SK-N-SH treated with all-trans-retinoic acid at 6 μM for 48 hours (cell line): ENCODE measurements at regions not wholly inside any gene's neighbourhood (a gene's known extent, or its start where the extent isn't known, plus 50 kb on each side); places are given as distances from the start of the nearest gene placed in this dataset.

Source experiments
- CSDC2 ChIP-seq: fragments of 250-450 bp; sonication (Bioruptor Pico); IDR thresholded peaks from 2 replicates; pipeline ENCODE4 v1.5.0; 2020; ENCODE audit warnings: mild to moderate bottlenecking, moderate library complexity
- ESRRG ChIP-seq: fragments of 250-450 bp; sonication (Bioruptor Pico); IDR thresholded peaks from 2 replicates; pipeline ENCODE4 v1.6.1; 2021; ENCODE audit warnings: mild to moderate bottlenecking
- OSR1 ChIP-seq: fragments of 250-450 bp; sonication (Bioruptor Pico); IDR thresholded peaks from 2 replicates; pipeline ENCODE4 v1.8.0; 2022; ENCODE audit warnings: moderate library complexity, mild to moderate bottlenecking, inconsistent platforms
- PATZ1 ChIP-seq: fragments of 250-450 bp; sonication (Bioruptor Pico); IDR thresholded peaks from 2 replicates; pipeline ENCODE4 v1.8.0; 2020; ENCODE audit warnings: mild to moderate bottlenecking, moderate library complexity, borderline replicate concordance
- POU6F1 ChIP-seq: fragments of 250-450 bp; sonication (Bioruptor Pico); IDR thresholded peaks from 2 replicates; pipeline ENCODE4 v1.8.0; 2021; ENCODE audit warnings: low read depth, mild to moderate bottlenecking, moderate library complexity, borderline replicate concordance
- RARB ChIP-seq: fragments of 250-450 bp; sonication (Bioruptor Pico); IDR thresholded peaks from 2 replicates; pipeline ENCODE4 v1.8.0; 2021; ENCODE audit warnings: mild to moderate bottlenecking, moderate library complexity
- SNAI2 ChIP-seq: fragments of 250-450 bp; sonication (Bioruptor Pico); IDR thresholded peaks from 2 replicates; pipeline ENCODE4 v1.5.0; 2020; ENCODE audit warnings: mild to moderate bottlenecking, moderate library complexity
- TSHZ2 ChIP-seq: fragments of 250-450 bp; sonication (Bioruptor Pico); IDR thresholded peaks from 2 replicates; pipeline ENCODE4 v1.5.0; 2020; ENCODE audit warnings: mild to moderate bottlenecking, moderate library complexity
- ZNF565 ChIP-seq: fragments of 450-650 bp; formaldehyde crosslinking; conservative IDR thresholded peaks from 2 replicates; pipeline ENCODE4 v1.5.0; 2020; ENCODE audit warnings: low read depth, mild to moderate bottlenecking, moderate library complexity
- TF ChIP-seq, protein P1 (sequence below): fragments of 250-450 bp; sonication (Bioruptor Pico); IDR thresholded peaks from 2 replicates; pipeline ENCODE4 v1.5.1; 2020; ENCODE audit warnings: low read depth, mild to moderate bottlenecking, moderate library complexity

- TF ChIP-seq RARB (CRISPR knock-in tag), result no peak
- no peak for TF ChIP-seq CSDC2
- TF ChIP-seq PATZ1 (CRISPR knock-in tag), result no peak
- TF ChIP-seq, protein P1, sequence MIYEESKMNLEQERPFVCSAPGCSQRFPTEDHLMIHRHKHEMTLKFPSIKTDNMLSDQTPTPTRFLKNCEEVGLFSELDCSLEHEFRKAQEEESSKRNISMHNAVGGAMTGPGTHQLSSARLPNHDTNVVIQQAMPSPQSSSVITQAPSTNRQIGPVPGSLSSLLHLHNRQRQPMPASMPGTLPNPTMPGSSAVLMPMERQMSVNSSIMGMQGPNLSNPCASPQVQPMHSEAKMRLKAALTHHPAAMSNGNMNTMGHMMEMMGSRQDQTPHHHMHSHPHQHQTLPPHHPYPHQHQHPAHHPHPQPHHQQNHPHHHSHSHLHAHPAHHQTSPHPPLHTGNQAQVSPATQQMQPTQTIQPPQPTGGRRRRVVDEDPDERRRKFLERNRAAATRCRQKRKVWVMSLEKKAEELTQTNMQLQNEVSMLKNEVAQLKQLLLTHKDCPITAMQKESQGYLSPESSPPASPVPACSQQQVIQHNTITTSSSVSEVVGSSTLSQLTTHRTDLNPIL (CRISPR knock-in tag), result no peak
- TF ChIP-seq ESRRG (CRISPR knock-in tag), result no peak
- TF ChIP-seq OSR1 (CRISPR knock-in tag), result no peak
- no peak for TF ChIP-seq TSHZ2 (CRISPR knock-in tag)
- TF ChIP-seq ZNF565 (CRISPR knock-in tag), result no peak
- TF ChIP-seq POU6F1 (CRISPR knock-in tag), result no peak
- TF ChIP-seq SNAI2 (CRISPR knock-in tag), result no peak
Measured at GRCh38 chr20:22489626-22490286, 94.6 kb downstream of the FOXA2 start.
